H1 (cell line): ENCODE measurements at regions not wholly inside any gene's neighbourhood (a gene's known extent, or its start where the extent isn't known, plus 50 kb on each side); places are given as distances from the start of the nearest gene placed in this dataset.
A peak's percentile ranks its signal among the peaks of the same experiment; 100 is the strongest.

Experiments used
- CTCF ChIA-PET: fragments of 300-600 bp; sonication (Branson Sonifier 250); formaldehyde crosslinking; loops from one replicate; lab custom pipeline; 2021; ENCODE audit not compliant: partially characterized antibody; lab: Charles Lee
- POLR2A ChIA-PET: fragments of 300-600 bp; sonication (Branson Sonifier 250); formaldehyde crosslinking; loops from one replicate; lab custom pipeline; 2021; ENCODE audit warnings: inconsistent platforms; ENCODE audit not compliant: partially characterized antibody; lab: Charles Lee
- DNase-seq, 2 experiments: peaks; one replicate each; pipeline versions ENCODE4 v3.0.0 to v3.0.0-alpha.2; 2010 to 2022; ENCODE audit warnings: low spot score in 2 of 2, low read depth in 1 of 2, mixed read lengths in 1 of 2
- FAIRE-seq: peaks from 2 replicates; lab custom pipeline; 2011; peaks lifted over from hg19 to GRCh38; lab: Jason Lieb, UNC
- H2AFZ ChIP-seq: 2 replicates; pipeline ENCODE4 v1.8.1; 2012; ENCODE audit warnings: low read length, inconsistent platforms
- H2AK5ac ChIP-seq: 2 replicates; pipeline ENCODE4 v1.6.1; 2013; ENCODE audit warnings: low read depth, low read length
- H2BK120ac ChIP-seq: replicated peaks from 2 replicates; pipeline ENCODE3; 2013; ENCODE audit warnings: low read depth, low read length, inconsistent platforms
- H2BK12ac ChIP-seq: 2 replicates; pipeline ENCODE4 v1.6.1; 2013; ENCODE audit warnings: low read depth, low read length
- H2BK15ac ChIP-seq: 2 replicates; pipeline ENCODE4 v1.6.1; 2013; ENCODE audit warnings: low read length
- H2BK20ac ChIP-seq: 2 replicates; pipeline ENCODE4 v1.6.1; 2013; ENCODE audit warnings: low read length
- H2BK5ac ChIP-seq: 2 replicates; pipeline ENCODE4 v1.6.1; 2013; ENCODE audit warnings: low read depth, low read length
- H3K14ac ChIP-seq: 2 replicates; pipeline ENCODE4 v1.6.1; 2013; ENCODE audit warnings: inconsistent platforms; ENCODE audit not compliant: insufficient read length
- H3K18ac ChIP-seq: 2 replicates; pipeline ENCODE4 v1.6.1; 2013; ENCODE audit warnings: low read length; ENCODE audit errors: extremely low read depth
- H3K23ac ChIP-seq: 2 replicates; pipeline ENCODE4 v1.6.1; 2013; ENCODE audit warnings: inconsistent platforms; ENCODE audit not compliant: insufficient read length
- H3K23me2 ChIP-seq: 2 replicates; pipeline ENCODE4 v1.6.1; 2013; ENCODE audit warnings: low read depth, low read length
- H3K27ac ChIP-seq: 2 replicates; pipeline ENCODE4 v1.6.1; 2011; ENCODE audit warnings: low read depth, low read length, inconsistent platforms
- H3K27me3 ChIP-seq, 4 experiments: replicated peaks in 1 of 4; 1 replicate in 1 of 4; 2 replicates in 3 of 4; pipeline versions ENCODE4 v1.6.1 to v1.8.1; 2011 to 2013; ENCODE audit warnings: low read length in 3 of 4, mild to moderate bottlenecking in 3 of 4, inconsistent platforms in 2 of 4, mixed read lengths in 2 of 4, moderate library complexity in 1 of 4; ENCODE audit not compliant: control insufficient read depth in 3 of 4, insufficient read depth in 3 of 4; ENCODE audit errors: extremely low read depth in 1 of 4
- H3K36me3 ChIP-seq, 4 experiments: 2 replicates each; pipeline versions ENCODE4 v1.6.1 to v1.8.1; 2011 to 2013; ENCODE audit warnings: mild to moderate bottlenecking in 4 of 4, low read length in 3 of 4, moderate library complexity in 2 of 4, control low read depth in 1 of 4, inconsistent platforms in 1 of 4; ENCODE audit not compliant: insufficient read depth in 4 of 4, control insufficient read depth in 2 of 4
- H3K4ac ChIP-seq: replicated peaks from 2 replicates; pipeline ENCODE3; 2013; ENCODE audit warnings: low read length, low read depth, mixed read lengths, inconsistent platforms; ENCODE audit not compliant: insufficient read length
- H3K4me1 ChIP-seq, 4 experiments: replicated peaks in 1 of 4; 1 replicate in 1 of 4; 2 replicates in 3 of 4; pipeline versions ENCODE4 v1.6.1 to v1.8.1; 2011 to 2013; ENCODE audit warnings: low read length in 3 of 4, inconsistent platforms in 2 of 4, mixed read lengths in 1 of 4; ENCODE audit not compliant: insufficient read depth in 4 of 4, control insufficient read depth in 3 of 4
- H3K4me2 ChIP-seq, 2 experiments: 2 replicates each; pipeline versions ENCODE4 v1.6.1 to v1.8.1; 2011 to 2013; ENCODE audit warnings: low read depth in 2 of 2, low read length in 2 of 2, control low read depth in 1 of 2, inconsistent platforms in 1 of 2, mild to moderate bottlenecking in 1 of 2; ENCODE audit not compliant: insufficient read depth in 1 of 2
- H3K4me3 ChIP-seq, 4 experiments: fragments of 200-600, 300-600 bp in 1 of 4; sonication (generic), shearing (Covaris generic), sonication (Bioruptor Twin) in 1 of 4; 2 replicates each; pipeline versions ENCODE4 v1.5.1 to v1.8.1; 2011 to 2016; ENCODE audit warnings: low read length in 4 of 4, low read depth in 3 of 4, control low read depth in 2 of 4, inconsistent platforms in 2 of 4, mild to moderate bottlenecking in 2 of 4, mixed read lengths in 1 of 4, moderate library complexity in 1 of 4; ENCODE audit not compliant: insufficient read depth in 2 of 4; ENCODE audit errors: extremely low read depth in 1 of 4
- H3K56ac ChIP-seq: replicated peaks from 2 replicates; pipeline ENCODE3; 2013; ENCODE audit warnings: low read depth, mild to moderate bottlenecking, mixed read lengths, low read length, inconsistent platforms; ENCODE audit not compliant: insufficient read length
- H3K79me1 ChIP-seq: 2 replicates; pipeline ENCODE4 v1.6.1; 2013; ENCODE audit warnings: low read depth, low read length, control low read depth
- H3K79me2 ChIP-seq, 2 experiments: 2 replicates each; pipeline versions ENCODE4 v1.6.1 to v1.8.1; 2012 to 2013; ENCODE audit warnings: low read length in 2 of 2, mild to moderate bottlenecking in 2 of 2, inconsistent platforms in 1 of 2; ENCODE audit not compliant: insufficient read depth in 2 of 2, control insufficient read depth in 1 of 2
- H3K9ac ChIP-seq, 4 experiments: replicated peaks in 1 of 4; 1 replicate in 1 of 4; 2 replicates in 3 of 4; pipeline versions ENCODE4 v1.6.1 to v1.8.1; 2011 to 2013; ENCODE audit warnings: low read depth in 3 of 4, low read length in 3 of 4, control low read depth in 2 of 4, mild to moderate bottlenecking in 2 of 4, moderate library complexity in 2 of 4, inconsistent platforms in 1 of 4; ENCODE audit errors: extremely low read depth in 1 of 4
- H3K9me3 ChIP-seq, 2 experiments: 2 replicates each; pipeline versions ENCODE4 v1.6.1 to v1.8.1; 2012 to 2013; ENCODE audit warnings: mild to moderate bottlenecking in 2 of 2, moderate library complexity in 2 of 2, control low read depth in 1 of 2, inconsistent platforms in 1 of 2, low read depth in 1 of 2, low read length in 1 of 2, mixed read lengths in 1 of 2; ENCODE audit not compliant: insufficient read depth in 2 of 2
- H4K20me1 ChIP-seq, 2 experiments: replicated peaks in 1 of 2; 2 replicates each; pipeline versions ENCODE3 to v1.8.1; 2011 to 2013; ENCODE audit warnings: inconsistent platforms in 2 of 2, low read length in 2 of 2, mild to moderate bottlenecking in 1 of 2; ENCODE audit not compliant: insufficient read depth in 2 of 2, control insufficient read depth in 1 of 2
- H4K5ac ChIP-seq: 2 replicates; pipeline ENCODE4 v1.6.1; 2013; ENCODE audit warnings: low read length, low read depth, mixed read lengths, inconsistent platforms; ENCODE audit not compliant: insufficient read length
- H4K8ac ChIP-seq: 2 replicates; pipeline ENCODE4 v1.8.0; 2013; ENCODE audit warnings: mild to moderate bottlenecking, moderate library complexity, low read length, inconsistent platforms; ENCODE audit not compliant: insufficient read depth; ENCODE audit errors: extremely low read depth
- H4K91ac ChIP-seq: replicated peaks from 2 replicates; pipeline ENCODE3; 2013; ENCODE audit warnings: low read length, mixed read lengths, inconsistent platforms; ENCODE audit not compliant: insufficient read length
- GTF2F1 ChIP-seq: IDR thresholded peaks from 2 replicates; pipeline ENCODE4 v1.6.1; 2012; ENCODE audit warnings: low read depth, low read length, improper control_type of control experiment, borderline replicate concordance
- KDM5A ChIP-seq: fragments of 200-600 bp; IDR thresholded peaks from 2 replicates; pipeline ENCODE4 v1.7.1; 2012; ENCODE audit warnings: mild to moderate bottlenecking, low read length, inconsistent platforms, mixed read lengths
- MAFK ChIP-seq: IDR thresholded peaks from 2 replicates; pipeline ENCODE4 v1.6.1; 2012; ENCODE audit warnings: low read depth, mild to moderate bottlenecking, improper control_type of control experiment, low read length
- MAX ChIP-seq: IDR thresholded peaks from 2 replicates; pipeline ENCODE4 v1.6.1; 2012; ENCODE audit warnings: inconsistent platforms
- RAD21 ChIP-seq, 2 experiments: IDR thresholded peaks in 1 of 2; conservative IDR thresholded peaks in 1 of 2; 2 replicates each; pipeline ENCODE4 v1.6.1; 2011; ENCODE audit warnings: low read depth in 2 of 2, low read length in 2 of 2, improper control_type of control experiment in 1 of 2, inconsistent platforms in 1 of 2, mild to moderate bottlenecking in 1 of 2, moderate library complexity in 1 of 2
- SIN3A ChIP-seq, 2 experiments: IDR thresholded peaks in 1 of 2; conservative IDR thresholded peaks in 1 of 2; 2 replicates each; pipeline ENCODE4 v1.6.1; 2011 to 2012; ENCODE audit warnings: low read length in 2 of 2, improper control_type of control experiment in 1 of 2, low read depth in 1 of 2, mild to moderate bottlenecking in 1 of 2
- SP1 ChIP-seq: IDR thresholded peaks from 2 replicates; pipeline ENCODE4 v1.6.1; 2011; ENCODE audit warnings: low read depth, low read length
- WGBS, 2 experiments: shearing (Covaris generic) in 1 of 2; methylation state at CpG; one replicate each; pipeline versions ENCODE4 v1.1.6 to v1.1.7; 2013 to 2015; ENCODE audit warnings: low lambda C conversion rate in 2 of 2, mixed read lengths in 2 of 2, inconsistent platforms in 1 of 2, low coverage in 1 of 2, missing lambda C conversion rate in 1 of 2; ENCODE audit not compliant: insufficient replicate concordance in 2 of 2, insufficient coverage in 1 of 2, insufficient read length in 1 of 2; ENCODE audit errors: extremely low coverage in 1 of 2, missing lambda C conversion rate in 1 of 2; 5-methylcytosine and 5-hydroxymethylcytosine counted together

- WGBS, 2 experiments, result 81% methylated on average over 3 of the region's 3 CpGs; no CpG with 5 or more reads in 1 of the 2 experiments
- Histone ChIP-seq H3K23ac (no peak overlapping the region), H3K27ac (no peak overlapping the region), H3K23me2 (no peaks in the 10 kb centered on the region), H3K9me3 (no peaks in the 10 kb centered on the region), H2AK5ac (no peak overlapping the region), H4K91ac (no peak overlapping the region), H3K36me3 (no peaks in the 10 kb centered on the region), H3K56ac (no peak overlapping the region), H2AFZ (no peak overlapping the region), H3K4me2 (no peak overlapping the region), H4K8ac (no peak overlapping the region), H3K4me1 (no peaks in the 10 kb centered on the region), H2BK120ac (no peak overlapping the region), H2BK15ac (no peak overlapping the region), H3K18ac (no peak overlapping the region), H2BK12ac (no peak overlapping the region), H3K79me2 (no peaks in the 10 kb centered on the region), H2BK5ac (no peak overlapping the region), H3K79me1 (no peaks in the 10 kb centered on the region), H4K5ac (no peak overlapping the region), H2BK20ac (no peak overlapping the region), H4K20me1 (peaks cover 0 to 2% of the 10 kb centered on the region in 2 experiments), H3K9ac (no peak overlapping the region), H3K14ac (no peak overlapping the region), H3K4ac (no peak overlapping the region), H3K4me3 (no peak overlapping the region), H3K27me3 (no peaks in the 10 kb centered on the region)
- no peak for FAIRE-seq
- POLR2A ChIA-PET, result no interaction called here
- no peak for DNase-seq
- TF ChIP-seq SP1, result no peak
- no peak for TF ChIP-seq GTF2F1
- TF ChIP-seq SIN3A (conservative IDR thresholded peaks at IDR 0.05 in 1 of 2, IDR thresholded peaks at IDR 0.05 in 1 of 2; ENCODE audit: low read depth in 1 of 2, low read length in 2 of 2), result no peak
- no peak for TF ChIP-seq MAX
- no peak for TF ChIP-seq KDM5A
- TF ChIP-seq RAD21 (IDR thresholded peaks at IDR 0.05 in 1 of 2, conservative IDR thresholded peaks at IDR 0.05 in 1 of 2; ENCODE audit: low read depth in 2 of 2, low read length in 2 of 2), result no peak
- TF ChIP-seq MAFK, result peak; percentile 20; the same call in 1 of the 2 replicates
- CTCF ChIA-PET, result interaction anchor here (1.1 to 1.6 kb wide), 3 partner anchors 12 to 99 kb away, joined by 3 to 14 read pairs (median 3); no protein-coding TSS in a partner anchor
These were observed 128.6 kb downstream of the TANC2 start for GRCh38 chr17:63094631-63095030.
